ENCODE measurements at regions not wholly inside any gene's neighbourhood (a gene's known extent, or its start where the extent isn't known, plus 50 kb on each side); places are given as distances from the start of the nearest gene placed in this dataset.

DNA sequence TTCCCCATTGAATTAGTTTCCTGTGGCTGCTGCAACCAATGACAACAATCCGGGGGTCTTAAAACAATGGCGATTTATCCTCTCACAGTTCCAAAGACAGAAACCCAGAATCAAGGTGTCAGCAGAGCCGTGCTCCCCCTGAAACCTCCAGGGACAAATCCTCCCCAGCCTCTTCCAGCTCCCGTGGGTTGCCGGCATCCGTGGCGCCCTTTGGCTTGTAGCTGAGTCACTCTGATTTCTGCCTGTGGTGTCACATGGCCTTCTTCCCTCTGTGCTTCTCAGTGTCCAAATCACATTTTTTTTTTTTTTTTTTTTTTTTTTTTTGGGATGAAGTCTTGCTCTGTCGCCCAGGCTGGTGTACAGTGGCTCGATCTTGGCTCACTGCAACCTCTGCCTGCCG, 64.5 kb upstream of the STX18 start:
- H3K9ac ChIP-seq (ENCODE audit: insufficient read depth in 1 of 2, low read depth in 2 of 2, low read length in 2 of 2): 0 out of 4 replicates have a peak overlapping the region, but pooled peaks of 1 of the 2 experiments have one; percentile 60
- ATAC-seq: peak; percentile 46; the same call in 1 of the 3 replicates
- BruUV-seq (replicated peaks): no TSS peak
- no peaks in the 10 kb centered on the region for H3K9me3 ChIP-seq (replicated peaks; ENCODE audit: control insufficient read depth, insufficient read depth, low read depth, low read length)
- FAIRE-seq: no peak
- H3K79me2 ChIP-seq (ENCODE audit: control insufficient read depth, insufficient read depth, low read length): no peaks in the 10 kb centered on the region
- POLR2A ChIA-PET: interaction anchor here (0.6 kb wide), 2 partner anchors 9 to 219 kb away, joined by 3 read pairs; no protein-coding TSS in a partner anchor
- CTCF ChIA-PET (ENCODE audit: low intra/inter-chr PET ratio): no interaction called here
- peaks cover 6 to 29% of the 10 kb centered on the region in 2 experiments; a peak in 4 of 5 replicates for H3K27me3 ChIP-seq (ENCODE audit: control insufficient read depth in 2 of 2, insufficient read depth in 2 of 2, low read length in 2 of 2)
- no peak overlapping the region for H2AFZ ChIP-seq (ENCODE audit: low read depth, low read length)
- 8% methylated on average over 8 of the region's 10 CpGs for WGBS (ENCODE audit: insufficient coverage, low coverage, missing lambda C conversion rate)
- intact Hi-C loops (cut with micrococcal nuclease): no loop called here
- H3K27ac ChIP-seq (ENCODE audit: extremely low read depth, low read depth, low read length): no peak overlapping the region
- in situ Hi-C loops (cut with MboI): no loop called here
- peak in 1 of 4 experiments; percentile 18 for DNase-seq (ENCODE audit: extremely low read depth in 1 of 4, low spot score in 3 of 4)
- no peak overlapping the region for H3K4me2 ChIP-seq (ENCODE audit: insufficient read depth, low read length)
- H3K36me3 ChIP-seq (ENCODE audit: control insufficient read depth, insufficient read depth, low read length): no peaks in the 10 kb centered on the region
- H4K20me1 ChIP-seq (replicated peaks; ENCODE audit: control insufficient read depth, insufficient read depth, low read length): 0 out of 2 replicates have a peak, but pooled peaks cover 4% of the 10 kb centered on the region
- peaks cover 0 to 7% of the 10 kb centered on the region in 2 experiments; a peak in 2 of 5 replicates for H3K4me1 ChIP-seq (replicated peaks in 1 of 2; ENCODE audit: control insufficient read depth in 2 of 2, insufficient read depth in 2 of 2, low read length in 2 of 2)
- H3K9me1 ChIP-seq (ENCODE audit: control insufficient read depth, insufficient read depth, low read length): no peaks in the 10 kb centered on the region
- no peak overlapping the region for H3K4me3 ChIP-seq
- TF ChIP-seq, protein P1, sequence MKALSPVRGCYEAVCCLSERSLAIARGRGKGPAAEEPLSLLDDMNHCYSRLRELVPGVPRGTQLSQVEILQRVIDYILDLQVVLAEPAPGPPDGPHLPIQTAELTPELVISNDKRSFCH (CRISPR knock-in tag; IDR thresholded peaks at IDR 0.05): no peak
- TF ChIP-seq, protein P1 (tag; IDR thresholded peaks at IDR 0.05): no peak
- TF ChIP-seq NFE2 (IDR thresholded peaks at IDR 0.05; ENCODE audit: low read depth) (peak; percentile 55; the same call in 1 of the 2 replicates), ZNF263 (CRISPR knock-in tag; IDR thresholded peaks at IDR 0.05; ENCODE audit: borderline replicate concordance) (peak; percentile 53; the same call in 1 of the 2 replicates), RHOXF2B (CRISPR knock-in tag; conservative IDR thresholded peaks at IDR 0.05) (no peak), PRDM10 (IDR thresholded peaks at IDR 0.05; ENCODE audit: partially characterized antibody) (peak; percentile 85), C11orf30 (IDR thresholded peaks at IDR 0.05; ENCODE audit: low read depth) (peak; percentile 32; the same call in 1 of the 2 replicates), USF2 (CRISPR knock-in tag; IDR thresholded peaks at IDR 0.05) (peak; percentile 34; the same call in 1 of the 2 replicates), GABPB2 (CRISPR knock-in tag; conservative IDR thresholded peaks at IDR 0.05) (no peak), NR4A1 (CRISPR knock-in tag; IDR thresholded peaks at IDR 0.05) (no peak), NR4A1 (tag; IDR thresholded peaks at IDR 0.05) (no peak), ZNF124 (CRISPR knock-in tag; IDR thresholded peaks at IDR 0.05) (no peak), MECOM (CRISPR knock-in tag; IDR thresholded peaks at IDR 0.05) (no peak)
- TF ChIP-seq, protein P2, sequence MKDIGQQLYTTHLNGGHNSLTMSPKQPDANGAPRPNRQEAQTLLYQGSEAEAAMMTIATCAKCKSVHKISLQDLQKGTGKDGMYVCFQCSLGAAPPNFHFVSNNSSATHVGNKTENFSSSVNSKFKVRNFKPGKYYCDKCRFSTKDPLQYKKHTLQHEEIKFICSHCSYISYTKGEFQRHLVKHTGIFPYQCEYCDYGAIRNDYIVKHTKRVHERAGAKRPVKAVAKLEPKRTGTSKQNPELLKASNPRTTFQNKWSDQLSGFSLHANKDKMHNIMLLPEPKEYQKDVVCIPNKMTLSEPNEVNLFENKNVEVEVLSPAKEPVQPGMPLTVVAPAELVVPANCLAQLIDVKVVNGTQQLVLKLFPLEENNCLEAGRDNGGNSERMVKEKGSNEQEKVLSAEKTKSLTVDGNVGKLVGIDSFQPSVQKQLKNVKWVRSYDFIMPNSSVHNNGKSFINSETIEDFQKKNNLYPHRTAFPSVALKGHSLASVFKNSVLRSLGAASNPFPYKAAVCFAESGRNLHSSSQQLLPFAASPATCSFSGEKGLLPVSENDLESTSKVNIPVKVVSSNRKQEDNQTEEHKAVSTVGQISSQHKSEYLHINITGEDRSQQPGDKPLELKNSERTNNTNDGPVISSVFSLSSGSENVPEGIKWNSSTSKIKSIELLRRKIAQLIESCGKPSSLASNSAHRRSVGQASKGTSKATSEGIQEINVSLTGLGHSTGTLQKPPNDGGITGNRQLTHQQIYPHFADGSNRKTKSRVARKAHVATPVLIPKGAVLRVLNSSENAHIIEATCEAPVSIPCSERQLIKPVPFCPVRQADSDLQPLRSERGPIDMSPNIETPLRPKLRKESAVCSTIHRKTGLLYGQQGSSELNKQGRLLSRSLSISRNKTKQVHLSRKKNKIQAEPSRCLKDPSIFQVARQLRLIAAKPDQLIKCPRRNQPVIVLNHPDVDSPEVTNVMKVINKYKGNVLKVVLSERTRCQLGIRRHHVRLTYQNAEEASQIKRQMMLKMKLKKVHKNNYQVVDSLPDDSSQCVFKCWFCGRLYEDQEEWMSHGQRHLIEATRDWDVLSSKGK (CRISPR knock-in tag; IDR thresholded peaks at IDR 0.05): no peak
- TF ChIP-seq, protein P3, sequence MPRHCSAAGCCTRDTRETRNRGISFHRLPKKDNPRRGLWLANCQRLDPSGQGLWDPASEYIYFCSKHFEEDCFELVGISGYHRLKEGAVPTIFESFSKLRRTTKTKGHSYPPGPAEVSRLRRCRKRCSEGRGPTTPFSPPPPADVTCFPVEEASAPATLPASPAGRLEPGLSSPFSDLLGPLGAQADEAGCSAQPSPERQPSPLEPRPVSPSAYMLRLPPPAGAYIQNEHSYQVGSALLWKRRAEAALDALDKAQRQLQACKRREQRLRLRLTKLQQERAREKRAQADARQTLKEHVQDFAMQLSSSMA (CRISPR knock-in tag; IDR thresholded peaks at IDR 0.05): no peak

Data from K562 (cell line).